ENCODE measurements at regions not wholly inside any gene's neighbourhood (a gene's known extent, or its start where the extent isn't known, plus 50 kb on each side); places are given as distances from the start of the nearest gene placed in this dataset.

- CTCF ChIA-PET (ENCODE audit: unreplicated experiment), result no interaction called here
- no peak overlapping the region for H3K4me2 ChIP-seq (ENCODE audit: low read length)
- H3K36me3 ChIP-seq (ENCODE audit: insufficient read depth, low read length), result no peaks in the 10 kb centered on the region
- TF ChIP-seq CTCF (conservative IDR thresholded peaks at IDR 0.05; ENCODE audit: low read length) (no peak), EZH2phosphoT487 (IDR thresholded peaks at IDR 0.05; ENCODE audit: borderline replicate concordance, low read depth, low read length) (no peak)
- no peaks in the 10 kb centered on the region for H4K20me1 ChIP-seq (ENCODE audit: insufficient read depth, low read length)
- H3K27ac ChIP-seq (ENCODE audit: low read depth, low read length, poor library complexity, severe bottlenecking), result no peak overlapping the region
- H3K9me2 ChIP-seq (ENCODE audit: insufficient read depth, low read length), result no peaks in the 10 kb centered on the region
- intact Hi-C loops (cut with micrococcal nuclease; ENCODE audit: unreplicated experiment), result no loop called here
- H2AFZ ChIP-seq (ENCODE audit: low read length), result no peak overlapping the region
- H3K79me2 ChIP-seq (ENCODE audit: insufficient read depth, low read depth, low read length), result no peaks in the 10 kb centered on the region
- H3K4me1 ChIP-seq (ENCODE audit: insufficient read depth, low read length, poor library complexity, severe bottlenecking), result no peaks in the 10 kb centered on the region
- BruUV-seq (replicated peaks), result no TSS peak
- POLR2A ChIA-PET, result no interaction called here
- no peaks in the 10 kb centered on the region for H3K9me3 ChIP-seq (ENCODE audit: low read length)
- DNase-seq (ENCODE audit: low spot score), result no peak
- H3K4me3 ChIP-seq (ENCODE audit: low read depth, low read length, poor library complexity, severe bottlenecking), result no peak overlapping the region
These were observed 194.5 kb upstream of the UBL3 start for GRCh38 chr13:30044932-30045331.

GRCh38 chr13:30043631-30043925 lies 193.2 kb upstream of the UBL3 start:
- H2AFZ ChIP-seq (ENCODE audit: low read length), result no peak overlapping the region
- no peaks in the 10 kb centered on the region for H4K20me1 ChIP-seq (ENCODE audit: insufficient read depth, low read length)
- BruUV-seq (replicated peaks), result no TSS peak
- TF ChIP-seq EZH2phosphoT487 (IDR thresholded peaks at IDR 0.05; ENCODE audit: borderline replicate concordance, low read depth, low read length) (no peak), CTCF (conservative IDR thresholded peaks at IDR 0.05; ENCODE audit: low read length) (no peak)
- no peaks in the 10 kb centered on the region for H3K9me2 ChIP-seq (ENCODE audit: insufficient read depth, low read length)
- ChIA-PET CTCF (ENCODE audit: unreplicated experiment) (no interaction called here), POLR2A (no interaction called here)
- no peak for DNase-seq (ENCODE audit: low spot score)
- H3K27ac ChIP-seq (ENCODE audit: low read depth, low read length, poor library complexity, severe bottlenecking), result no peak overlapping the region
- no peak overlapping the region for H3K4me3 ChIP-seq (ENCODE audit: low read depth, low read length, poor library complexity, severe bottlenecking)
- H3K4me1 ChIP-seq (ENCODE audit: insufficient read depth, low read length, poor library complexity, severe bottlenecking), result no peaks in the 10 kb centered on the region
- H3K79me2 ChIP-seq (ENCODE audit: insufficient read depth, low read depth, low read length), result no peaks in the 10 kb centered on the region
- H3K4me2 ChIP-seq (ENCODE audit: low read length), result no peak overlapping the region
- H3K9me3 ChIP-seq (ENCODE audit: low read length), result no peaks in the 10 kb centered on the region
- intact Hi-C loops (cut with micrococcal nuclease; ENCODE audit: unreplicated experiment), result no loop called here
- H3K36me3 ChIP-seq (ENCODE audit: insufficient read depth, low read length), result no peaks in the 10 kb centered on the region

GRCh38 chr13:30042891-30043630 lies 192.6 kb upstream of the UBL3 start:
- POLR2A ChIA-PET, result no interaction called here
- BruUV-seq (replicated peaks), result no TSS peak
- Histone ChIP-seq H3K79me2 (ENCODE audit: insufficient read depth, low read depth, low read length) (no peaks in the 10 kb centered on the region), H3K4me3 (ENCODE audit: low read depth, low read length, poor library complexity, severe bottlenecking) (no peak overlapping the region), H3K9me3 (ENCODE audit: low read length) (no peaks in the 10 kb centered on the region), H3K36me3 (ENCODE audit: insufficient read depth, low read length) (no peaks in the 10 kb centered on the region), H3K4me2 (ENCODE audit: low read length) (no peak overlapping the region), H3K27ac (ENCODE audit: low read depth, low read length, poor library complexity, severe bottlenecking) (no peak overlapping the region), H2AFZ (ENCODE audit: low read length) (no peak overlapping the region), H3K4me1 (ENCODE audit: insufficient read depth, low read length, poor library complexity, severe bottlenecking) (no peaks in the 10 kb centered on the region), H3K9me2 (ENCODE audit: insufficient read depth, low read length) (no peaks in the 10 kb centered on the region), H4K20me1 (ENCODE audit: insufficient read depth, low read length) (no peaks in the 10 kb centered on the region)
- no peak for DNase-seq (ENCODE audit: low spot score)
- intact Hi-C loops (cut with micrococcal nuclease; ENCODE audit: unreplicated experiment), result no loop called here
- CTCF ChIA-PET (ENCODE audit: unreplicated experiment), result no interaction called here
- TF ChIP-seq CTCF (conservative IDR thresholded peaks at IDR 0.05; ENCODE audit: low read length) (no peak), EZH2phosphoT487 (IDR thresholded peaks at IDR 0.05; ENCODE audit: borderline replicate concordance, low read depth, low read length) (no peak)

Data from OCI-LY7 (cell line).